ENCODE measurements at regions not wholly inside any gene's neighbourhood (a gene's known extent, or its start where the extent isn't known, plus 50 kb on each side); places are given as distances from the start of the nearest gene placed in this dataset.

GRCh38 chr21:30979054-30979453 is 59.2 kb downstream of the KRTAP19-8 start:
- FAIRE-seq (no peak), ATAC-seq (no peak), DNase-seq (ENCODE audit: low read depth in 1 of 2, low spot score in 1 of 2) (no peak)
- POLR2A ChIA-PET, result no interaction called here
- CTCF ChIA-PET, result interaction anchor here (0.6 kb wide), 1 partner anchor 561 kb away, joined by 4 read pairs; no protein-coding TSS in a partner anchor
- TF ChIP-seq RNF2 (IDR thresholded peaks at IDR 0.05; ENCODE audit: borderline replicate concordance, low read depth) (no peak), PBX3 (IDR thresholded peaks at IDR 0.05) (no peak), POLR2A (IDR thresholded peaks at IDR 0.05; ENCODE audit: low read length) (no peak), CBX8 (IDR thresholded peaks at IDR 0.05) (no peak)
- no peaks in the 10 kb centered on the region for H3K4me1 ChIP-seq
- H3K4me2 ChIP-seq, result no peak overlapping the region
- no peak overlapping the region for H3K4me3 ChIP-seq
- no peaks in the 10 kb centered on the region for H3K9me3 ChIP-seq
- 20% methylated on average over 1 of the region's 1 CpG for WGBS (ENCODE audit: missing lambda C conversion rate)
- no peak overlapping the region for H3K27ac ChIP-seq

DNA sequence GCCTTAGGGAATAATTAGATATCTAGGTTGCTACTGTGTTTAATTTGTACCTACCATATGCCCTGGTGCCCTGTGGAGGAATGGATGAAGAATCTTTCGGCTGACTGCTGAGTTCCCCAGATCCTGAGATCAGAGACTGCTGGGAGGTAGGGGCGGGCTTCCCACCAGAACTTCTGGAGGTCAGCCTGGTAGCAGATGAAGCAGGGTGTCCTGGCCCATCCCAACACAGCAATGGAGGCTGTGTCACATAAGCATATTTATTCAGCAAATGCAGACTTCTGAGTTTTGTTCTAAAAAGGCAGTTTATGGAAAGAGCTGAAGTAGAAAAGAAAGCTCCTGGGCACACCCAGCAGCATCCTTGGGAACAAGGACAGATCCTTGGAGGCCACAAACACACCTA is 74.0 kb downstream of the KRTAP19-8 start:
- no peaks in the 10 kb centered on the region for H3K9me3 ChIP-seq
- WGBS (ENCODE audit: missing lambda C conversion rate), result 14% methylated on average over 1 of the region's 2 CpGs
- CTCF ChIA-PET, result interaction anchor here (0.9 kb wide), 1 partner anchor 12 kb away, joined by 3 read pairs; no protein-coding TSS in a partner anchor
- ATAC-seq, result no peak
- no peak for FAIRE-seq
- no peak for TF ChIP-seq EHMT2 (IDR thresholded peaks at IDR 0.05; ENCODE audit: low read depth)
- TF ChIP-seq, protein P1, sequence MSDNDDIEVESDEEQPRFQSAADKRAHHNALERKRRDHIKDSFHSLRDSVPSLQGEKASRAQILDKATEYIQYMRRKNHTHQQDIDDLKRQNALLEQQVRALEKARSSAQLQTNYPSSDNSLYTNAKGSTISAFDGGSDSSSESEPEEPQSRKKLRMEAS (IDR thresholded peaks at IDR 0.05), result no peak
- no peak for TF ChIP-seq ZSCAN20 (CRISPR knock-in tag; IDR thresholded peaks at IDR 0.05)
- no peak for TF ChIP-seq POLR2AphosphoS2 (conservative IDR thresholded peaks at IDR 0.05; ENCODE audit: low read length)
- no peak for TF ChIP-seq MAFK (IDR thresholded peaks at IDR 0.05; ENCODE audit: partially characterized antibody)
- TF ChIP-seq CEBPB (IDR thresholded peaks at IDR 0.05), result no peak
- TF ChIP-seq RCOR1 (IDR thresholded peaks at IDR 0.05; ENCODE audit: low read depth, low read length), result no peak
- no peak for TF ChIP-seq CHD2 (IDR thresholded peaks at IDR 0.05; ENCODE audit: low read length, partially characterized antibody)
- TF ChIP-seq RNF2 (IDR thresholded peaks at IDR 0.05; ENCODE audit: borderline replicate concordance, low read depth), result no peak
- TF ChIP-seq TP53 (CRISPR knock-in tag; IDR thresholded peaks at IDR 0.05), result no peak
- no peak for TF ChIP-seq HEYL (CRISPR knock-in tag; IDR thresholded peaks at IDR 0.05)
- TF ChIP-seq CBX8 (IDR thresholded peaks at IDR 0.05), result no peak
- no peak for DNase-seq (ENCODE audit: low read depth in 1 of 2, low spot score in 1 of 2)
- no peak overlapping the region for H3K27ac ChIP-seq
- POLR2A ChIA-PET, result no interaction called here
- H3K4me1 ChIP-seq, result no peaks in the 10 kb centered on the region
- H3K4me2 ChIP-seq, result no peak overlapping the region
- H3K4me3 ChIP-seq, result no peak overlapping the region

DNA sequence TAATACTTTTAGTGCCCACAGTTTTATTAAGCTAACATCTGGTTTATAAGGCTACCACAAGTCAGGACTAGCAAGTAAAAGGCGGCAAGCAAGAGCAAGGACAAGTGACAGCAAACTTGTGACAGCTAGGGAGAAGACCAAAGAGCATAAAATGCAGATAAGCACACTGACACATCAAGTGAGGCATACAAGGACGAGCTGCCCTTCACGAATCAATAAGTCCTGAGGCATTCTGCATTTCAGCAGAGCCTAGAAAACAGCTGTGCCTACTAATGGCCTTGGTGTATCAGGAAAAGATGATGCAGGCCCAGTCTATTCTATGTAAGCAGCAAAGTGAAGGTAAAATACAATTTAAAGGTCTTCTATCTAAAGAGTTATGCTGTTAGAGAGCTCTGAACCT is 74.8 kb downstream of the KRTAP19-8 start:
- FAIRE-seq (no peak), ATAC-seq (no peak), DNase-seq (ENCODE audit: low read depth in 1 of 2, low spot score in 1 of 2) (no peak)
- Histone ChIP-seq H3K4me3 (no peak overlapping the region), H3K4me1 (no peaks in the 10 kb centered on the region), H3K9me3 (no peaks in the 10 kb centered on the region), H3K27ac (no peak overlapping the region), H3K4me2 (no peak overlapping the region)
- CTCF ChIA-PET, result interaction anchor here (0.9 kb wide), 1 partner anchor 13 kb away, joined by 3 read pairs; no protein-coding TSS in a partner anchor
- POLR2A ChIA-PET, result no interaction called here
- WGBS (ENCODE audit: missing lambda C conversion rate), result 3% methylated on average over 3 of the region's 3 CpGs
- TF ChIP-seq EHMT2 (IDR thresholded peaks at IDR 0.05; ENCODE audit: low read depth) (no peak), HEYL (CRISPR knock-in tag; IDR thresholded peaks at IDR 0.05) (no peak), CBX8 (IDR thresholded peaks at IDR 0.05) (no peak), HDAC2 (IDR thresholded peaks at IDR 0.05) (no peak), MAZ (IDR thresholded peaks at IDR 0.05; ENCODE audit: borderline replicate concordance, low read depth, low read length) (no peak), SREBF2 (IDR thresholded peaks at IDR 0.05) (no peak), JUN (IDR thresholded peaks at IDR 0.05) (no peak), RAD21 (conservative IDR thresholded peaks at IDR 0.05 in 1 of 2, IDR thresholded peaks at IDR 0.05 in 1 of 2) (no peak), TFCP2L1 (CRISPR knock-in tag; IDR thresholded peaks at IDR 0.05) (no peak), NR3C1 (IDR thresholded peaks at IDR 0.05) (no peak), PHF8 (IDR thresholded peaks at IDR 0.05; ENCODE audit: borderline replicate concordance, low read depth) (no peak)
- TF ChIP-seq, protein P2, sequence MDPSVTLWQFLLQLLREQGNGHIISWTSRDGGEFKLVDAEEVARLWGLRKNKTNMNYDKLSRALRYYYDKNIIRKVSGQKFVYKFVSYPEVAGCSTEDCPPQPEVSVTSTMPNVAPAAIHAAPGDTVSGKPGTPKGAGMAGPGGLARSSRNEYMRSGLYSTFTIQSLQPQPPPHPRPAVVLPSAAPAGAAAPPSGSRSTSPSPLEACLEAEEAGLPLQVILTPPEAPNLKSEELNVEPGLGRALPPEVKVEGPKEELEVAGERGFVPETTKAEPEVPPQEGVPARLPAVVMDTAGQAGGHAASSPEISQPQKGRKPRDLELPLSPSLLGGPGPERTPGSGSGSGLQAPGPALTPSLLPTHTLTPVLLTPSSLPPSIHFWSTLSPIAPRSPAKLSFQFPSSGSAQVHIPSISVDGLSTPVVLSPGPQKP (IDR thresholded peaks at IDR 0.05; ENCODE audit: low read depth, low read length), result no peak
- TF ChIP-seq, protein P3, sequence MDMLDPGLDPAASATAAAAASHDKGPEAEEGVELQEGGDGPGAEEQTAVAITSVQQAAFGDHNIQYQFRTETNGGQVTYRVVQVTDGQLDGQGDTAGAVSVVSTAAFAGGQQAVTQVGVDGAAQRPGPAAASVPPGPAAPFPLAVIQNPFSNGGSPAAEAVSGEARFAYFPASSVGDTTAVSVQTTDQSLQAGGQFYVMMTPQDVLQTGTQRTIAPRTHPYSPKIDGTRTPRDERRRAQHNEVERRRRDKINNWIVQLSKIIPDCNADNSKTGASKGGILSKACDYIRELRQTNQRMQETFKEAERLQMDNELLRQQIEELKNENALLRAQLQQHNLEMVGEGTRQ (IDR thresholded peaks at IDR 0.05), result no peak
